Vagina (tissue), 2 donors: ENCODE measurements at regions not wholly inside any gene's neighbourhood (a gene's known extent, or its start where the extent isn't known, plus 50 kb on each side); places are given as distances from the start of the nearest gene placed in this dataset.

Experiments
- POLR2AphosphoS5 ChIP-seq, 2 donors: sonication (generic); formaldehyde crosslinking; IDR thresholded peaks; one replicate each; pipeline ENCODE4 v1.9.0; 2017; ENCODE audit warnings: antibody characterized with exemption in 2 of 2, mild to moderate bottlenecking in 2 of 2, low read depth in 1 of 2; ENCODE audit not compliant: insufficient read depth in 1 of 2
- TF ChIP-seq, protein P1 (sequence below), 3 experiments: fragments of 450-650 bp in 2 of 3; fragments of 200-600 bp in 1 of 3; sonication (generic) in 1 of 3; IDR thresholded peaks; one replicate each; pipeline ENCODE4 v1.5.1; 2017 to 2019; ENCODE audit warnings: antibody characterized with exemption in 3 of 3, mild to moderate bottlenecking in 2 of 3, moderate library complexity in 2 of 3

- no peak for TF ChIP-seq POLR2AphosphoS5 (IDR thresholded peaks at IDR 0.05; ENCODE audit: insufficient read depth in 1 of 2, low read depth in 1 of 2)
- TF ChIP-seq, protein P1, sequence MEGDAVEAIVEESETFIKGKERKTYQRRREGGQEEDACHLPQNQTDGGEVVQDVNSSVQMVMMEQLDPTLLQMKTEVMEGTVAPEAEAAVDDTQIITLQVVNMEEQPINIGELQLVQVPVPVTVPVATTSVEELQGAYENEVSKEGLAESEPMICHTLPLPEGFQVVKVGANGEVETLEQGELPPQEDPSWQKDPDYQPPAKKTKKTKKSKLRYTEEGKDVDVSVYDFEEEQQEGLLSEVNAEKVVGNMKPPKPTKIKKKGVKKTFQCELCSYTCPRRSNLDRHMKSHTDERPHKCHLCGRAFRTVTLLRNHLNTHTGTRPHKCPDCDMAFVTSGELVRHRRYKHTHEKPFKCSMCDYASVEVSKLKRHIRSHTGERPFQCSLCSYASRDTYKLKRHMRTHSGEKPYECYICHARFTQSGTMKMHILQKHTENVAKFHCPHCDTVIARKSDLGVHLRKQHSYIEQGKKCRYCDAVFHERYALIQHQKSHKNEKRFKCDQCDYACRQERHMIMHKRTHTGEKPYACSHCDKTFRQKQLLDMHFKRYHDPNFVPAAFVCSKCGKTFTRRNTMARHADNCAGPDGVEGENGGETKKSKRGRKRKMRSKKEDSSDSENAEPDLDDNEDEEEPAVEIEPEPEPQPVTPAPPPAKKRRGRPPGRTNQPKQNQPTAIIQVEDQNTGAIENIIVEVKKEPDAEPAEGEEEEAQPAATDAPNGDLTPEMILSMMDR (IDR thresholded peaks at IDR 0.05) = no peak
Observed at GRCh38 chr22:49344656-49345055, 483.0 kb downstream of the BRD1 start.
